ENCODE measurements at regions not wholly inside any gene's neighbourhood (a gene's known extent, or its start where the extent isn't known, plus 50 kb on each side); places are given as distances from the start of the nearest gene placed in this dataset.

GRCh38 chr13:39244561-39245230, 206.4 kb downstream of the NHLRC3 start:
- no peak overlapping the region for H3K4me3 ChIP-seq
- H3K9me3 ChIP-seq, result no peaks in the 10 kb centered on the region
- no peaks in the 10 kb centered on the region for H3K36me3 ChIP-seq
- H3K27me3 ChIP-seq, result no peaks in the 10 kb centered on the region
- intact Hi-C loops (cut with DNase I), result no loop called here
- H3K4me1 ChIP-seq, result no peaks in the 10 kb centered on the region
- 87% methylated on average over 7 of the region's 7 CpGs for WGBS
- no peak for DNase-seq (ENCODE audit: extremely low spot score)
- TF ChIP-seq POLR2AphosphoS5 (IDR thresholded peaks at IDR 0.05) (no peak), CTCF (IDR thresholded peaks at IDR 0.05) (no peak), EP300 (IDR thresholded peaks at IDR 0.05) (no peak), POLR2A (IDR thresholded peaks at IDR 0.05; ENCODE audit: low read depth) (no peak)
- no peak overlapping the region for H3K27ac ChIP-seq (replicated peaks in 1 of 4)

- Histone ChIP-seq H3K9me3 (no peaks in the 10 kb centered on the region), H3K27ac (replicated peaks in 1 of 4) (no peak overlapping the region), H3K4me1 (peaks cover 0 to 4% (median 0%) of the 10 kb centered on the region in 4 donors), H3K27me3 (no peaks in the 10 kb centered on the region), H3K4me3 (no peak overlapping the region), H3K36me3 (no peaks in the 10 kb centered on the region)
- 78% methylated on average over 4 of the region's 4 CpGs for WGBS
- intact Hi-C loops (cut with DNase I), result no loop called here
- no peak for DNase-seq (ENCODE audit: extremely low spot score)
- no peak for TF ChIP-seq POLR2AphosphoS5 (IDR thresholded peaks at IDR 0.05)
- no peak for TF ChIP-seq CTCF (IDR thresholded peaks at IDR 0.05)
- no peak for TF ChIP-seq EP300 (IDR thresholded peaks at IDR 0.05)
- TF ChIP-seq POLR2A (IDR thresholded peaks at IDR 0.05; ENCODE audit: low read depth), result no peak
These were observed 207.4 kb downstream of the NHLRC3 start for GRCh38 chr13:39245688-39246087.

GRCh38 chr13:39249982-39250381, 211.7 kb downstream of the NHLRC3 start:
- H3K4me3 ChIP-seq, result no peak overlapping the region
- no peaks in the 10 kb centered on the region for H3K9me3 ChIP-seq
- 79% methylated on average over 9 of the region's 9 CpGs for WGBS
- TF ChIP-seq POLR2A (IDR thresholded peaks at IDR 0.05; ENCODE audit: low read depth), result no peak
- no peak for TF ChIP-seq EP300 (IDR thresholded peaks at IDR 0.05)
- no peak for TF ChIP-seq CTCF (IDR thresholded peaks at IDR 0.05)
- TF ChIP-seq POLR2AphosphoS5 (IDR thresholded peaks at IDR 0.05), result no peak
- no peak for DNase-seq (ENCODE audit: extremely low spot score)
- H3K36me3 ChIP-seq, result no peaks in the 10 kb centered on the region
- H3K27ac ChIP-seq (replicated peaks in 1 of 4), result no peak overlapping the region
- peaks cover 0 to 10% (median 3%) of the 10 kb centered on the region in 4 donors for H3K4me1 ChIP-seq
- H3K27me3 ChIP-seq, result no peaks in the 10 kb centered on the region
- intact Hi-C loops (cut with DNase I), result no loop called here

GRCh38 chr13:39250440-39250839, 212.2 kb downstream of the NHLRC3 start:
- DNase-seq (ENCODE audit: extremely low spot score), result no peak
- Histone ChIP-seq H3K9me3 (no peaks in the 10 kb centered on the region), H3K27me3 (no peaks in the 10 kb centered on the region), H3K4me1 (peaks cover 0 to 10% (median 3%) of the 10 kb centered on the region in 4 donors), H3K36me3 (no peaks in the 10 kb centered on the region), H3K27ac (replicated peaks in 1 of 4) (no peak overlapping the region), H3K4me3 (no peak overlapping the region)
- WGBS, result 72% methylated on average over 3 of the region's 3 CpGs
- intact Hi-C loops (cut with DNase I), result no loop called here
- no peak for TF ChIP-seq CTCF (IDR thresholded peaks at IDR 0.05)

GRCh38 chr13:39251340-39251739, 213.1 kb downstream of the NHLRC3 start:
- WGBS, result 96% methylated on average over 8 of the region's 8 CpGs
- intact Hi-C loops (cut with DNase I), result no loop called here
- no peaks in the 10 kb centered on the region for H3K36me3 ChIP-seq
- no peaks in the 10 kb centered on the region for H3K27me3 ChIP-seq
- DNase-seq (ENCODE audit: extremely low spot score), result no peak
- peaks cover 0 to 10% (median 3%) of the 10 kb centered on the region in 4 donors for H3K4me1 ChIP-seq
- no peaks in the 10 kb centered on the region for H3K9me3 ChIP-seq
- H3K27ac ChIP-seq (replicated peaks in 1 of 4), result no peak overlapping the region
- H3K4me3 ChIP-seq, result no peak overlapping the region
- no peak for TF ChIP-seq CTCF (IDR thresholded peaks at IDR 0.05)
- TF ChIP-seq EP300 (IDR thresholded peaks at IDR 0.05), result no peak
- no peak for TF ChIP-seq POLR2AphosphoS5 (IDR thresholded peaks at IDR 0.05)
- TF ChIP-seq POLR2A (IDR thresholded peaks at IDR 0.05; ENCODE audit: low read depth), result no peak

Measured in esophagus muscularis mucosa (tissue), 4 donors.